ENCODE measurements at regions not wholly inside any gene's neighbourhood (a gene's known extent, or its start where the extent isn't known, plus 50 kb on each side); places are given as distances from the start of the nearest gene placed in this dataset.

- H3K27ac Mint-ChIP-seq, result no peak overlapping the region
Observed at GRCh38 chr7:54869523-54869922, 110.5 kb upstream of the SEC61G start.

GRCh38 chr7:54874804-54875203 lies 115.8 kb upstream of the SEC61G start:
- DNase-seq (ENCODE audit: low spot score, unreplicated experiment), result no peak
- peaks cover 3% of the 10 kb centered on the region for H3K36me3 Mint-ChIP-seq (ENCODE audit: insufficient read depth)
- H3K9me3 Mint-ChIP-seq (ENCODE audit: low read depth), result peaks cover 10% of the 10 kb centered on the region
- no peak overlapping the region for H3K4me3 Mint-ChIP-seq (ENCODE audit: low read depth)
- peaks cover 6% of the 10 kb centered on the region for H3K4me1 Mint-ChIP-seq (ENCODE audit: low read depth)
- no peaks in the 10 kb centered on the region for H3K27me3 Mint-ChIP-seq
- no peak for TF ChIP-seq CTCF (IDR thresholded peaks at IDR 0.05; ENCODE audit: unreplicated experiment)
- H3K27ac Mint-ChIP-seq, result no peak overlapping the region

More at GRCh38 chr7:54869523-54869922, 110.5 kb upstream of the SEC61G start:
- Mint-ChIP-seq H3K36me3 (ENCODE audit: insufficient read depth) (no peaks in the 10 kb centered on the region), H3K27me3 (no peaks in the 10 kb centered on the region), H3K4me3 (ENCODE audit: low read depth) (no peak overlapping the region), H3K4me1 (ENCODE audit: low read depth) (peaks cover 3% of the 10 kb centered on the region), H3K9me3 (ENCODE audit: low read depth) (peaks cover 3% of the 10 kb centered on the region)
- TF ChIP-seq CTCF (IDR thresholded peaks at IDR 0.05; ENCODE audit: unreplicated experiment), result no peak
- no peak for DNase-seq (ENCODE audit: low spot score, unreplicated experiment)

GRCh38 chr7:54877683-54878082 lies 118.7 kb upstream of the SEC61G start:
- H3K9me3 Mint-ChIP-seq (ENCODE audit: low read depth), result peaks cover 14% of the 10 kb centered on the region
- H3K27ac Mint-ChIP-seq, result peak overlapping the region; percentile 18
- no peak overlapping the region for H3K4me3 Mint-ChIP-seq (ENCODE audit: low read depth)
- H3K36me3 Mint-ChIP-seq (ENCODE audit: insufficient read depth), result peaks cover 3% of the 10 kb centered on the region
- no peak for DNase-seq (ENCODE audit: low spot score, unreplicated experiment)
- peaks cover 31% of the 10 kb centered on the region for H3K4me1 Mint-ChIP-seq (ENCODE audit: low read depth)
- no peak for TF ChIP-seq CTCF (IDR thresholded peaks at IDR 0.05; ENCODE audit: unreplicated experiment)
- no peaks in the 10 kb centered on the region for H3K27me3 Mint-ChIP-seq

- no peaks in the 10 kb centered on the region for H3K27me3 Mint-ChIP-seq
- H3K4me1 Mint-ChIP-seq (ENCODE audit: low read depth), result peaks cover 32% of the 10 kb centered on the region
- H3K27ac Mint-ChIP-seq, result no peak overlapping the region
- no peak overlapping the region for H3K4me3 Mint-ChIP-seq (ENCODE audit: low read depth)
- TF ChIP-seq CTCF (IDR thresholded peaks at IDR 0.05; ENCODE audit: unreplicated experiment), result no peak
- peaks cover 13% of the 10 kb centered on the region for H3K9me3 Mint-ChIP-seq (ENCODE audit: low read depth)
- DNase-seq (ENCODE audit: low spot score, unreplicated experiment), result no peak
- H3K36me3 Mint-ChIP-seq (ENCODE audit: insufficient read depth), result peaks cover 3% of the 10 kb centered on the region
Observed at GRCh38 chr7:54878339-54878738, 119.3 kb upstream of the SEC61G start.

- H3K4me1 Mint-ChIP-seq (ENCODE audit: low read depth), result peaks cover 34% of the 10 kb centered on the region
- H3K9me3 Mint-ChIP-seq (ENCODE audit: low read depth), result peaks cover 11% of the 10 kb centered on the region
- peaks cover 3% of the 10 kb centered on the region for H3K36me3 Mint-ChIP-seq (ENCODE audit: insufficient read depth)
- DNase-seq (ENCODE audit: low spot score, unreplicated experiment), result no peak
- H3K27ac Mint-ChIP-seq, result peak overlapping the region; percentile 65
- TF ChIP-seq CTCF (IDR thresholded peaks at IDR 0.05; ENCODE audit: unreplicated experiment), result no peak
- H3K4me3 Mint-ChIP-seq (ENCODE audit: low read depth), result no peak overlapping the region
- H3K27me3 Mint-ChIP-seq, result no peaks in the 10 kb centered on the region
Observed at GRCh38 chr7:54879776-54880175, 120.8 kb upstream of the SEC61G start.
